ENCODE measurements at regions not wholly inside any gene's neighbourhood (a gene's known extent, or its start where the extent isn't known, plus 50 kb on each side); places are given as distances from the start of the nearest gene placed in this dataset.
"Not testable (repeated sequence)": the region's sequence is repeated elsewhere in the genome, so short reads cannot be mapped to it uniquely, and the experiment has no call there.

DNA sequence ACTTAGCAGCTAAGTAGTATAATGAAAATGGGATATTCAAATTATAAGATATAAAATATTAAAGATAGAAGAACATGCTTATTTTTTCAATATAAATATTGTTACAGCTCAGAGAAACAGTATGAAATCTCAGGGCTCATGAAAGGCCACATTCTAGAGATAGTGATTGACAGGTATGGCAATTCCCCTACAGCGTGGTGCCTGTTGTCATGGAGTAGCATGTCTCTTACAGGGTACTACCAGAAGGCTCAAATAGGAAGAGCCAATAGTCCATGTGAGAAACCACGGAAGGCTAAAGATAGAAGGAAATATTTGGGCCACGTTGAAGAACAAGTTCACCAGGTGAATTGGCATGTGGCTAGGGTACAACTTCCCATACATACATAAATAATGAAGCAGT lies 522.9 kb upstream of the ZNF337 start:
- TF ChIP-seq, protein P1, sequence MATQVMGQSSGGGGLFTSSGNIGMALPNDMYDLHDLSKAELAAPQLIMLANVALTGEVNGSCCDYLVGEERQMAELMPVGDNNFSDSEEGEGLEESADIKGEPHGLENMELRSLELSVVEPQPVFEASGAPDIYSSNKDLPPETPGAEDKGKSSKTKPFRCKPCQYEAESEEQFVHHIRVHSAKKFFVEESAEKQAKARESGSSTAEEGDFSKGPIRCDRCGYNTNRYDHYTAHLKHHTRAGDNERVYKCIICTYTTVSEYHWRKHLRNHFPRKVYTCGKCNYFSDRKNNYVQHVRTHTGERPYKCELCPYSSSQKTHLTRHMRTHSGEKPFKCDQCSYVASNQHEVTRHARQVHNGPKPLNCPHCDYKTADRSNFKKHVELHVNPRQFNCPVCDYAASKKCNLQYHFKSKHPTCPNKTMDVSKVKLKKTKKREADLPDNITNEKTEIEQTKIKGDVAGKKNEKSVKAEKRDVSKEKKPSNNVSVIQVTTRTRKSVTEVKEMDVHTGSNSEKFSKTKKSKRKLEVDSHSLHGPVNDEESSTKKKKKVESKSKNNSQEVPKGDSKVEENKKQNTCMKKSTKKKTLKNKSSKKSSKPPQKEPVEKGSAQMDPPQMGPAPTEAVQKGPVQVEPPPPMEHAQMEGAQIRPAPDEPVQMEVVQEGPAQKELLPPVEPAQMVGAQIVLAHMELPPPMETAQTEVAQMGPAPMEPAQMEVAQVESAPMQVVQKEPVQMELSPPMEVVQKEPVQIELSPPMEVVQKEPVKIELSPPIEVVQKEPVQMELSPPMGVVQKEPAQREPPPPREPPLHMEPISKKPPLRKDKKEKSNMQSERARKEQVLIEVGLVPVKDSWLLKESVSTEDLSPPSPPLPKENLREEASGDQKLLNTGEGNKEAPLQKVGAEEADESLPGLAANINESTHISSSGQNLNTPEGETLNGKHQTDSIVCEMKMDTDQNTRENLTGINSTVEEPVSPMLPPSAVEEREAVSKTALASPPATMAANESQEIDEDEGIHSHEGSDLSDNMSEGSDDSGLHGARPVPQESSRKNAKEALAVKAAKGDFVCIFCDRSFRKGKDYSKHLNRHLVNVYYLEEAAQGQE (IDR thresholded peaks at IDR 0.05): not testable (repeated sequence)
- TF ChIP-seq, protein P2, sequence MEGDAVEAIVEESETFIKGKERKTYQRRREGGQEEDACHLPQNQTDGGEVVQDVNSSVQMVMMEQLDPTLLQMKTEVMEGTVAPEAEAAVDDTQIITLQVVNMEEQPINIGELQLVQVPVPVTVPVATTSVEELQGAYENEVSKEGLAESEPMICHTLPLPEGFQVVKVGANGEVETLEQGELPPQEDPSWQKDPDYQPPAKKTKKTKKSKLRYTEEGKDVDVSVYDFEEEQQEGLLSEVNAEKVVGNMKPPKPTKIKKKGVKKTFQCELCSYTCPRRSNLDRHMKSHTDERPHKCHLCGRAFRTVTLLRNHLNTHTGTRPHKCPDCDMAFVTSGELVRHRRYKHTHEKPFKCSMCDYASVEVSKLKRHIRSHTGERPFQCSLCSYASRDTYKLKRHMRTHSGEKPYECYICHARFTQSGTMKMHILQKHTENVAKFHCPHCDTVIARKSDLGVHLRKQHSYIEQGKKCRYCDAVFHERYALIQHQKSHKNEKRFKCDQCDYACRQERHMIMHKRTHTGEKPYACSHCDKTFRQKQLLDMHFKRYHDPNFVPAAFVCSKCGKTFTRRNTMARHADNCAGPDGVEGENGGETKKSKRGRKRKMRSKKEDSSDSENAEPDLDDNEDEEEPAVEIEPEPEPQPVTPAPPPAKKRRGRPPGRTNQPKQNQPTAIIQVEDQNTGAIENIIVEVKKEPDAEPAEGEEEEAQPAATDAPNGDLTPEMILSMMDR (IDR thresholded peaks at IDR 0.05; ENCODE audit: low read depth, low read length, missing input control): not testable (repeated sequence)
- TF ChIP-seq, protein P3, sequence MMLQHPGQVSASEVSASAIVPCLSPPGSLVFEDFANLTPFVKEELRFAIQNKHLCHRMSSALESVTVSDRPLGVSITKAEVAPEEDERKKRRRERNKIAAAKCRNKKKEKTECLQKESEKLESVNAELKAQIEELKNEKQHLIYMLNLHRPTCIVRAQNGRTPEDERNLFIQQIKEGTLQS (IDR thresholded peaks at IDR 0.05): not testable (repeated sequence)
- not testable (repeated sequence) for TF ChIP-seq FOXA1 (IDR thresholded peaks at IDR 0.05); EGR1 (IDR thresholded peaks at IDR 0.05; ENCODE audit: low read depth in 2 of 2); TAF1 (conservative IDR thresholded peaks at IDR 0.05); GABPA (IDR thresholded peaks at IDR 0.05 in 1 of 2, conservative IDR thresholded peaks at IDR 0.05 in 1 of 2); SP1 (IDR thresholded peaks at IDR 0.05)
